ENCODE measurements at regions not wholly inside any gene's neighbourhood (a gene's known extent, or its start where the extent isn't known, plus 50 kb on each side); places are given as distances from the start of the nearest gene placed in this dataset.

GRCh38 chr9:79127661-79128060 is 444.1 kb upstream of the TLE4 start:
- Mint-ChIP-seq H3K27ac (no peak overlapping the region), H3K36me3 (no peaks in the 10 kb centered on the region), H3K9me3 (ENCODE audit: low read depth) (no peaks in the 10 kb centered on the region), H3K27me3 (no peaks in the 10 kb centered on the region), H3K4me1 (no peaks in the 10 kb centered on the region), H3K4me3 (no peak overlapping the region)
- ATAC-seq (no peak), DNase-seq (no peak)
- CTCF ChIA-PET: no interaction called here

- ATAC-seq (no peak), DNase-seq (no peak)
- Mint-ChIP-seq H3K4me3 (no peak overlapping the region), H3K4me1 (no peaks in the 10 kb centered on the region), H3K27ac (no peak overlapping the region), H3K27me3 (no peaks in the 10 kb centered on the region), H3K36me3 (no peaks in the 10 kb centered on the region), H3K9me3 (ENCODE audit: low read depth) (no peaks in the 10 kb centered on the region)
- CTCF ChIA-PET: no interaction called here
These were observed 441.8 kb upstream of the TLE4 start for GRCh38 chr9:79129865-79130480.

- CTCF ChIA-PET: no interaction called here
- Mint-ChIP-seq H3K4me3 (no peak overlapping the region), H3K27me3 (no peaks in the 10 kb centered on the region), H3K4me1 (no peaks in the 10 kb centered on the region), H3K27ac (no peak overlapping the region), H3K36me3 (no peaks in the 10 kb centered on the region), H3K9me3 (ENCODE audit: low read depth) (no peaks in the 10 kb centered on the region)
- ATAC-seq: no peak
- no peak for DNase-seq
These were observed 440.5 kb upstream of the TLE4 start for GRCh38 chr9:79131246-79131774.

- Mint-ChIP-seq H3K27ac (no peak overlapping the region), H3K27me3 (no peaks in the 10 kb centered on the region), H3K4me3 (no peak overlapping the region), H3K36me3 (no peaks in the 10 kb centered on the region), H3K9me3 (ENCODE audit: low read depth) (no peaks in the 10 kb centered on the region), H3K4me1 (no peaks in the 10 kb centered on the region)
- ATAC-seq: no peak
- DNase-seq: no peak
- CTCF ChIA-PET: no interaction called here
These were observed 439.9 kb upstream of the TLE4 start for GRCh38 chr9:79131824-79132377.

- DNase-seq (no peak), ATAC-seq (no peak)
- H3K27me3 Mint-ChIP-seq: no peaks in the 10 kb centered on the region
- H3K36me3 Mint-ChIP-seq: no peaks in the 10 kb centered on the region
- no peak overlapping the region for H3K4me3 Mint-ChIP-seq
- CTCF ChIA-PET: no interaction called here
- H3K4me1 Mint-ChIP-seq: no peaks in the 10 kb centered on the region
- no peaks in the 10 kb centered on the region for H3K9me3 Mint-ChIP-seq (ENCODE audit: low read depth)
- no peak overlapping the region for H3K27ac Mint-ChIP-seq
These were observed 437.1 kb upstream of the TLE4 start for GRCh38 chr9:79134654-79135053.

GRCh38 chr9:79135681-79136415 is 435.9 kb upstream of the TLE4 start:
- DNase-seq: no peak
- H3K4me1 Mint-ChIP-seq: no peaks in the 10 kb centered on the region
- no peak overlapping the region for H3K4me3 Mint-ChIP-seq
- H3K27me3 Mint-ChIP-seq: no peaks in the 10 kb centered on the region
- no peak overlapping the region for H3K27ac Mint-ChIP-seq
- CTCF ChIA-PET: no interaction called here
- H3K36me3 Mint-ChIP-seq: no peaks in the 10 kb centered on the region
- ATAC-seq: no peak
- no peaks in the 10 kb centered on the region for H3K9me3 Mint-ChIP-seq (ENCODE audit: low read depth)

GRCh38 chr9:79140751-79141150 is 431.0 kb upstream of the TLE4 start:
- CTCF ChIA-PET: no interaction called here
- H3K27me3 Mint-ChIP-seq: no peaks in the 10 kb centered on the region
- no peaks in the 10 kb centered on the region for H3K36me3 Mint-ChIP-seq
- H3K9me3 Mint-ChIP-seq (ENCODE audit: low read depth): peaks cover 3% of the 10 kb centered on the region
- no peak overlapping the region for H3K27ac Mint-ChIP-seq
- no peak overlapping the region for H3K4me3 Mint-ChIP-seq
- no peak for ATAC-seq
- H3K4me1 Mint-ChIP-seq: no peaks in the 10 kb centered on the region
- no peak for DNase-seq

GRCh38 chr9:79143211-79143610 is 428.6 kb upstream of the TLE4 start:
- H3K36me3 Mint-ChIP-seq: no peaks in the 10 kb centered on the region
- CTCF ChIA-PET: no interaction called here
- DNase-seq (no peak), ATAC-seq (no peak)
- no peak overlapping the region for H3K4me3 Mint-ChIP-seq
- no peak overlapping the region for H3K27ac Mint-ChIP-seq
- H3K9me3 Mint-ChIP-seq (ENCODE audit: low read depth): peaks cover 3% of the 10 kb centered on the region
- H3K4me1 Mint-ChIP-seq: no peaks in the 10 kb centered on the region
- H3K27me3 Mint-ChIP-seq: no peaks in the 10 kb centered on the region

GRCh38 chr9:79145442-79145841 is 426.3 kb upstream of the TLE4 start:
- H3K27ac Mint-ChIP-seq: no peak overlapping the region
- peaks cover 3% of the 10 kb centered on the region for H3K9me3 Mint-ChIP-seq (ENCODE audit: low read depth)
- no peaks in the 10 kb centered on the region for H3K4me1 Mint-ChIP-seq
- no peaks in the 10 kb centered on the region for H3K27me3 Mint-ChIP-seq
- no peaks in the 10 kb centered on the region for H3K36me3 Mint-ChIP-seq
- CTCF ChIA-PET: no interaction called here
- DNase-seq (no peak), ATAC-seq (no peak)
- H3K4me3 Mint-ChIP-seq: no peak overlapping the region

GRCh38 chr9:79149585-79149984 is 422.2 kb upstream of the TLE4 start:
- Mint-ChIP-seq H3K9me3 (ENCODE audit: low read depth) (peaks cover 2% of the 10 kb centered on the region), H3K4me3 (no peak overlapping the region), H3K27me3 (no peaks in the 10 kb centered on the region), H3K4me1 (no peaks in the 10 kb centered on the region), H3K36me3 (no peaks in the 10 kb centered on the region), H3K27ac (no peak overlapping the region)
- ATAC-seq (no peak), DNase-seq (no peak)
- CTCF ChIA-PET: no interaction called here

- Mint-ChIP-seq H3K27ac (no peak overlapping the region), H3K4me3 (no peak overlapping the region), H3K4me1 (no peaks in the 10 kb centered on the region), H3K36me3 (no peaks in the 10 kb centered on the region), H3K9me3 (ENCODE audit: low read depth) (no peaks in the 10 kb centered on the region), H3K27me3 (no peaks in the 10 kb centered on the region)
- ATAC-seq (no peak), DNase-seq (no peak)
- CTCF ChIA-PET: no interaction called here
These were observed 420.0 kb upstream of the TLE4 start for GRCh38 chr9:79151791-79152190.

GRCh38 chr9:79152306-79152705 is 419.5 kb upstream of the TLE4 start:
- Mint-ChIP-seq H3K4me3 (no peak overlapping the region), H3K4me1 (no peaks in the 10 kb centered on the region), H3K27ac (no peak overlapping the region), H3K9me3 (ENCODE audit: low read depth) (no peaks in the 10 kb centered on the region), H3K27me3 (no peaks in the 10 kb centered on the region), H3K36me3 (no peaks in the 10 kb centered on the region)
- ATAC-seq (no peak), DNase-seq (no peak)
- CTCF ChIA-PET: no interaction called here

- no peaks in the 10 kb centered on the region for H3K27me3 Mint-ChIP-seq
- DNase-seq: no peak
- no peaks in the 10 kb centered on the region for H3K36me3 Mint-ChIP-seq
- H3K4me3 Mint-ChIP-seq: no peak overlapping the region
- no peak overlapping the region for H3K27ac Mint-ChIP-seq
- H3K9me3 Mint-ChIP-seq (ENCODE audit: low read depth): no peaks in the 10 kb centered on the region
- H3K4me1 Mint-ChIP-seq: no peaks in the 10 kb centered on the region
- no peak for ATAC-seq
- CTCF ChIA-PET: no interaction called here
These were observed 417.0 kb upstream of the TLE4 start for GRCh38 chr9:79154806-79155205.

- CTCF ChIA-PET: no interaction called here
- ATAC-seq: no peak
- DNase-seq: no peak
- Mint-ChIP-seq H3K4me3 (no peak overlapping the region), H3K27me3 (no peaks in the 10 kb centered on the region), H3K27ac (no peak overlapping the region), H3K9me3 (ENCODE audit: low read depth) (no peaks in the 10 kb centered on the region), H3K4me1 (no peaks in the 10 kb centered on the region), H3K36me3 (no peaks in the 10 kb centered on the region)
These were observed 416.5 kb upstream of the TLE4 start for GRCh38 chr9:79155308-79155707.

Data from activated CD8-positive, alpha-beta memory T cell treated with anti-CD3 and anti-CD28 coated beads, Interleukin-2, amount 10 ng/mL, durations not matched to agents 7 days and 5 days (primary cell).